GM23248 (cell line): ENCODE measurements at regions not wholly inside any gene's neighbourhood (a gene's known extent, or its start where the extent isn't known, plus 50 kb on each side); places are given as distances from the start of the nearest gene placed in this dataset.

Source experiments
- EZH2 ChIP-seq: fragments of 200-600 bp; sonication (generic); IDR thresholded peaks from 2 replicates; pipeline ENCODE4 v1.6.1; 2018; ENCODE audit warnings: antibody characterized with exemption, mild to moderate bottlenecking; ENCODE audit not compliant: insufficient read depth, poor library complexity, severe bottlenecking
- EZH2phosphoT487 ChIP-seq: fragments of 200-600 bp; sonication (generic); IDR thresholded peaks from 2 replicates; pipeline ENCODE4 v1.6.1; 2018; ENCODE audit warnings: antibody characterized with exemption, moderate library complexity, mild to moderate bottlenecking, low read depth; ENCODE audit not compliant: insufficient read depth

DNA sequence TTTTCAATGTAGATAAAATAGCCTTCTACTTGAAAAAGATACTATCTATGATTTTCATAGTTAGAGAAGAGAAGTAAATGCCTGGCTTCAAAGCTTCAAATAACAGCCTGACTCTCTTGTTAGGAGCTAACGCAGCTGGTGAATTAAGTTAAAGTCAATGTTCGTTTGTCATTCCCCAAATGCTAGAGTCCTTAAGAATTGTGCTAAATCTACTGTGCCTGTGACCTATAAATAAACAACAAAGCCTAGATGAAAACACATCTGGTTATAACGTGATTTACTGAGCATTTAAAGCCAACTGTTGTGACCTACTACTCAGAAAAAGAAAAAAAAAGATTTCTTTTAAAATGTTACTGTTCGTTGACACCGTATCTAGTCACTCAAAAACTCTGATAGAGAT, 134.7 kb downstream of the POLR1F start:
- no peak for TF ChIP-seq EZH2
- TF ChIP-seq EZH2phosphoT487, result no peak
